GM19351 (cell line): ENCODE measurements at regions not wholly inside any gene's neighbourhood (a gene's known extent, or its start where the extent isn't known, plus 50 kb on each side); places are given as distances from the start of the nearest gene placed in this dataset.

ENCODE experiments used
- ATAC-seq: cut with Tn5 transposase; IDR thresholded peaks from one replicate; pipeline ENCODE4 v1.9.1; 2021; ENCODE audit warnings: mild to moderate bottlenecking, moderate library complexity; ENCODE audit not compliant: unreplicated experiment

- no peak for ATAC-seq
These were observed 1365.2 kb upstream of the ADGRL3 start for GRCh38 chr4:59834943-59835342.

- no peak for ATAC-seq
These were observed 1362.4 kb upstream of the ADGRL3 start for GRCh38 chr4:59837751-59838150.

- no peak for ATAC-seq
These were observed 1361.9 kb upstream of the ADGRL3 start for GRCh38 chr4:59838236-59838635.

GRCh38 chr4:59841698-59842097 is 1358.4 kb upstream of the ADGRL3 start:
- ATAC-seq = no peak

GRCh38 chr4:59848457-59848856 is 1351.7 kb upstream of the ADGRL3 start:
- no peak for ATAC-seq

- no peak for ATAC-seq
These were observed 1344.3 kb upstream of the ADGRL3 start for GRCh38 chr4:59855630-59856352.

GRCh38 chr4:59869056-59869455 is 1331.1 kb upstream of the ADGRL3 start:
- no peak for ATAC-seq

GRCh38 chr4:59869559-59869958 is 1330.6 kb upstream of the ADGRL3 start:
- no peak for ATAC-seq

GRCh38 chr4:59881632-59882031 is 1318.5 kb upstream of the ADGRL3 start:
- ATAC-seq = no peak

- ATAC-seq = no peak
These were observed 1295.8 kb upstream of the ADGRL3 start for GRCh38 chr4:59904331-59904730.

GRCh38 chr4:59920416-59920815 is 1279.7 kb upstream of the ADGRL3 start:
- ATAC-seq = no peak

- ATAC-seq = no peak
These were observed 1274.8 kb upstream of the ADGRL3 start for GRCh38 chr4:59925290-59925689.

GRCh38 chr4:59936566-59936965 is 1263.6 kb upstream of the ADGRL3 start:
- no peak for ATAC-seq

GRCh38 chr4:59938166-59938565 is 1262.0 kb upstream of the ADGRL3 start:
- no peak for ATAC-seq

GRCh38 chr4:59945277-59945676 is 1254.8 kb upstream of the ADGRL3 start:
- no peak for ATAC-seq

GRCh38 chr4:59945716-59946115 is 1254.4 kb upstream of the ADGRL3 start:
- ATAC-seq = no peak

GRCh38 chr4:59956366-59956765 is 1243.8 kb upstream of the ADGRL3 start:
- no peak for ATAC-seq

- ATAC-seq = no peak
These were observed 1240.0 kb upstream of the ADGRL3 start for GRCh38 chr4:59960143-59960542.

GRCh38 chr4:59966758-59967157 is 1233.4 kb upstream of the ADGRL3 start:
- no peak for ATAC-seq

- ATAC-seq = no peak
These were observed 1231.3 kb upstream of the ADGRL3 start for GRCh38 chr4:59968796-59969195.

GRCh38 chr4:59969909-59970308 is 1230.2 kb upstream of the ADGRL3 start:
- no peak for ATAC-seq

GRCh38 chr4:59971952-59972351 is 1228.2 kb upstream of the ADGRL3 start:
- no peak for ATAC-seq

- ATAC-seq = no peak
These were observed 1226.6 kb upstream of the ADGRL3 start for GRCh38 chr4:59973492-59973891.
